Neural progenitor cell (in vitro differentiated cells): ENCODE measurements at regions not wholly inside any gene's neighbourhood (a gene's known extent, or its start where the extent isn't known, plus 50 kb on each side); places are given as distances from the start of the nearest gene placed in this dataset.

Experiments used
- DNase-seq: peaks from one replicate; pipeline ENCODE4 v3.0.0-alpha.2; 2016; ENCODE audit warnings: low spot score
- H2AFZ ChIP-seq: fragments of 200-600 bp; sonication (generic); replicated peaks from 2 replicates; pipeline ENCODE4 v1.6.1; 2016; ENCODE audit warnings: antibody characterized with exemption
- H3F3A ChIP-seq: fragments of 200-600 bp; sonication (generic); 2 replicates; pipeline ENCODE4 v1.6.1; 2016; ENCODE audit warnings: antibody characterized with exemption, low read depth
- H3K27ac ChIP-seq: fragments of 200-600 bp; sonication (generic); 2 replicates; pipeline ENCODE4 v1.5.1; 2016; ENCODE audit warnings: mild to moderate bottlenecking
- H3K27me3 ChIP-seq: fragments of 200-600 bp; sonication (generic); 2 replicates; pipeline ENCODE4 v1.6.1; 2016; ENCODE audit warnings: mild to moderate bottlenecking, moderate library complexity
- H3K36me3 ChIP-seq: fragments of 200-600 bp; sonication (generic); 2 replicates; pipeline ENCODE4 v1.5.1; 2016
- H3K4me1 ChIP-seq: fragments of 200-600 bp; sonication (generic); 2 replicates; pipeline ENCODE4 v1.6.1; 2016; ENCODE audit warnings: mixed run types
- H3K4me2 ChIP-seq: fragments of 200-600 bp; sonication (generic); 2 replicates; pipeline ENCODE4 v1.6.1; 2016
- H3K4me3 ChIP-seq: fragments of 200-600 bp; sonication (generic); 2 replicates; pipeline ENCODE4 v1.5.1; 2016
- H3K79me2 ChIP-seq: fragments of 200-600 bp; sonication (generic); 2 replicates; pipeline ENCODE4 v1.6.1; 2016; ENCODE audit warnings: low read depth
- H3K9ac ChIP-seq: fragments of 200-600 bp; sonication (generic); 2 replicates; pipeline ENCODE4 v1.6.1; 2016
- H3K9me3 ChIP-seq: fragments of 200-600 bp; sonication (generic); 2 replicates; pipeline ENCODE4 v1.5.1; 2016; ENCODE audit warnings: low read depth
- H4K20me1 ChIP-seq: fragments of 200-600 bp; sonication (generic); 2 replicates; pipeline ENCODE4 v1.6.1; 2016; ENCODE audit warnings: low read depth
- H3K27ac Mint-ChIP-seq: 3 replicates; pipeline ENCODE4 v1.8.0; 2021; ENCODE audit warnings: mixed read lengths
- H3K27me3 Mint-ChIP-seq: 2 replicates; pipeline ENCODE4 v1.8.0; 2022; ENCODE audit warnings: low read depth, mild to moderate bottlenecking, inconsistent platforms, moderate library complexity, mixed read lengths; ENCODE audit not compliant: insufficient read depth
- H3K36me3 Mint-ChIP-seq: 3 replicates; pipeline ENCODE4 v1.8.0; 2021; ENCODE audit warnings: mixed read lengths
- H3K4me1 Mint-ChIP-seq: 3 replicates; pipeline ENCODE4 v1.8.0; 2021; ENCODE audit warnings: mixed read lengths
- H3K4me3 Mint-ChIP-seq: 3 replicates; pipeline ENCODE4 v1.8.0; 2021; ENCODE audit warnings: mild to moderate bottlenecking, moderate library complexity, mixed read lengths
- H3K9me3 Mint-ChIP-seq: 3 replicates; pipeline ENCODE4 v1.8.0; 2020; ENCODE audit warnings: mixed read lengths
- EZH2 ChIP-seq: fragments of 200-600 bp; sonication (generic); IDR thresholded peaks from 2 replicates; pipeline ENCODE4 v1.6.1; 2017; ENCODE audit warnings: antibody characterized with exemption, mild to moderate bottlenecking, moderate library complexity
- EZH2phosphoT487 ChIP-seq: fragments of 200-600 bp; sonication (generic); IDR thresholded peaks from 2 replicates; pipeline ENCODE4 v1.6.1; 2017; ENCODE audit warnings: antibody characterized with exemption
- TF ChIP-seq, protein P1 (sequence below): fragments of 200-600 bp; sonication (generic); IDR thresholded peaks from 2 replicates; pipeline ENCODE4 v1.5.1; 2017; ENCODE audit warnings: antibody characterized with exemption, mild to moderate bottlenecking

DNA sequence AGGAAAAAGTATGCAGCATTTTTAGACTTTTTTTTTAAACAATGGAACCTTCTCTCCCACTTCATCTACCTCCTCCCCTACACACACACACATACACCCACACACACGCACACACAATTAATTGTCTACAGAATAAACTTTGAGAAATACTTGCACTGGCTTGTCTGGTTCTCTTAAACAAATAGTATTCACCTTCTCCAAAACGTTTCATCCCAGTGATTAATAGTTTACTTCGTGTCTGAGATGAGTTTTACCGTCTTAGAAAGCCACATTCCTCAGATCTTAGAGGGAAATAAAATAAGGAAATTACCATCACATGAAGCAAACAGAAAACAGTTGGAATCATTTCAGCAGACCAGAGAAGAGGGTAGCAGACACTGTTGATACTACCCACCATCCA lies 570.6 kb upstream of the CLINT1 start:
- H3K4me1 Mint-ChIP-seq, result no peaks in the 10 kb centered on the region
- H3K9me3 Mint-ChIP-seq, result peaks cover 2% of the 10 kb centered on the region
- Histone ChIP-seq H2AFZ (no peak overlapping the region), H3K4me2 (no peak overlapping the region), H3K9ac (no peak overlapping the region), H4K20me1 (no peaks in the 10 kb centered on the region), H3K9me3 (no peaks in the 10 kb centered on the region), H3K27me3 (no peaks in the 10 kb centered on the region), H3K27ac (no peak overlapping the region), H3K4me3 (no peak overlapping the region), H3K36me3 (no peaks in the 10 kb centered on the region), H3K79me2 (no peaks in the 10 kb centered on the region), H3F3A (no peaks in the 10 kb centered on the region), H3K4me1 (no peaks in the 10 kb centered on the region)
- H3K27me3 Mint-ChIP-seq, result peaks cover 3% of the 10 kb centered on the region
- H3K4me3 Mint-ChIP-seq, result no peak overlapping the region
- H3K27ac Mint-ChIP-seq, result no peak overlapping the region
- DNase-seq, result no peak
- TF ChIP-seq EZH2 (no peak), EZH2phosphoT487 (no peak)
- TF ChIP-seq, protein P1, sequence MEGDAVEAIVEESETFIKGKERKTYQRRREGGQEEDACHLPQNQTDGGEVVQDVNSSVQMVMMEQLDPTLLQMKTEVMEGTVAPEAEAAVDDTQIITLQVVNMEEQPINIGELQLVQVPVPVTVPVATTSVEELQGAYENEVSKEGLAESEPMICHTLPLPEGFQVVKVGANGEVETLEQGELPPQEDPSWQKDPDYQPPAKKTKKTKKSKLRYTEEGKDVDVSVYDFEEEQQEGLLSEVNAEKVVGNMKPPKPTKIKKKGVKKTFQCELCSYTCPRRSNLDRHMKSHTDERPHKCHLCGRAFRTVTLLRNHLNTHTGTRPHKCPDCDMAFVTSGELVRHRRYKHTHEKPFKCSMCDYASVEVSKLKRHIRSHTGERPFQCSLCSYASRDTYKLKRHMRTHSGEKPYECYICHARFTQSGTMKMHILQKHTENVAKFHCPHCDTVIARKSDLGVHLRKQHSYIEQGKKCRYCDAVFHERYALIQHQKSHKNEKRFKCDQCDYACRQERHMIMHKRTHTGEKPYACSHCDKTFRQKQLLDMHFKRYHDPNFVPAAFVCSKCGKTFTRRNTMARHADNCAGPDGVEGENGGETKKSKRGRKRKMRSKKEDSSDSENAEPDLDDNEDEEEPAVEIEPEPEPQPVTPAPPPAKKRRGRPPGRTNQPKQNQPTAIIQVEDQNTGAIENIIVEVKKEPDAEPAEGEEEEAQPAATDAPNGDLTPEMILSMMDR, result no peak
- no peaks in the 10 kb centered on the region for H3K36me3 Mint-ChIP-seq

DNA sequence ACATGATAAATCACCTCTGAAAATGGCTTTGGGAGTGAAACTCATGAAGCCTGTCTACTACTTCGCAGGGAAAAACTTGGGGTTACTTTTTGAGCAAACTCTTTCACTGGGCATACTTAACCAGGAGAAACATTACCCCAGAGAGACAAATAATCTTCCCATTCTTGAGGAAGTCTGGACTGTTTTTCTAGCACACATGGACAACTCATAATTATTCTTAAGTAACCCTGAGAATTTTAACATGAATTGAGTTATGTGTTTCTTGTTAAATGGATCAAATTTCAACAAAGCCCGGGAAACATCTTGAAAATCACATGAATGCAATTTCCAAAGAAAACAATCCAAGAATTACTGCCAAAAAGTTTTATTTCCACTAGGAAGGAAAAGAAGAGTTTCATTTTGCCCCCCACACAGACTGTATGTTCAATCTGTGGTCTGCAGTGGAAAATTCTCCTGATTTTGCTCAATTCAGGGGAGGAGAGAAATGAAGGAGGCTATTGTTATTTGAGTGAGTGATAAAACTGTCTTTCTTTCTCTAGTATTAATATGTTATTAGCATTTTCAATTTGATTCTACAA lies 564.8 kb upstream of the CLINT1 start:
- TF ChIP-seq EZH2phosphoT487 (no peak), EZH2 (no peak)
- TF ChIP-seq, protein P1, result no peak
- peaks cover 4% of the 10 kb centered on the region for H3K27me3 Mint-ChIP-seq

DNA sequence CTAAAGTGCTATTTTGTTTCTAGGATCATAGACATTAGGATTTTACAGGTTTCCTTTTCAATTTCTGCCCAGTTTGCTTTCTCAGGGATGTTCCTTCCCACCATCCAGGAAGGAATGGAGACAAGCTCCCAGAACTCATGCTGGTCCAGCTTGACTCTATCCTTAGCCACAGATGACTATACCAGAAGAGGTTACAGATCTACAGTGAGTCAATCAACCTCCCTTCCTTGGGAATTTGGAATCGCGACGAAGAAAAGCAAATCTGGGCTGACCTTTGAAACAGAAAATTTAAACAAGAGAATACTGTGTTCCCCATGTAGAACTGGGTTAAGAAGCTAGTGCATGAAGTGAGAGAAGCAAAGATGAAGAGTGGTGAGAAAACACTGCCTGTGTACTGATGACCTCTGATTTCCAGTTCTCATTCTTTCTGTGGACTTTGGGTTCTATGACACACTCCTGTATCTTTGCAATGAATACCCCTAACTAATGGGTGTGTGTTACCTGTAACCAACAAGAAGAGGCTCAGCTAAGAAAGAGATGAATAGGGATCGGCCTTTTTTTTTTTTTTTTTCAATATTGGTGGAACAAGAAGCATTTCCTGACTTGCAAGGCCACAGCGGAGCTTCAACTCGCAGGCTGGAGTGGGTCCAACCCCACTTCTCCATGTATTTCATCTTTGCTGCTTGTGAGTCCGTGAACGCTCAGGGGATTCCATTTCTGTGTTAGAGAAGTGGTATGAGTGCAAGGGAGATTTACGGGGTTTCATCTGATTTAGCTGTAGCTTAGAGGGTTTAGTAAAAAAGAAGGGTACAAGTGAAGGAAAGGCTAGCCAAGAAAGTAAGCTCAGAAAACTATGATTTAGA lies 563.9 kb upstream of the CLINT1 start:
- no peak for DNase-seq
- H4K20me1 ChIP-seq, result no peaks in the 10 kb centered on the region
- peaks cover 4% of the 10 kb centered on the region for H3K27me3 Mint-ChIP-seq
- no peaks in the 10 kb centered on the region for H3K4me1 Mint-ChIP-seq
- H3K36me3 ChIP-seq, result no peaks in the 10 kb centered on the region
- H3F3A ChIP-seq, result no peaks in the 10 kb centered on the region
- no peak overlapping the region for H3K4me3 Mint-ChIP-seq
- H3K4me3 ChIP-seq, result no peak overlapping the region
- no peaks in the 10 kb centered on the region for H3K4me1 ChIP-seq
- H3K79me2 ChIP-seq, result no peaks in the 10 kb centered on the region
- no peak overlapping the region for H3K9ac ChIP-seq
- H3K27ac Mint-ChIP-seq, result peak overlapping the region; percentile 3
- peaks cover 5% of the 10 kb centered on the region for H3K9me3 Mint-ChIP-seq
- H2AFZ ChIP-seq, result no peak overlapping the region
- no peaks in the 10 kb centered on the region for H3K36me3 Mint-ChIP-seq
- TF ChIP-seq EZH2 (no peak), EZH2phosphoT487 (no peak)
- TF ChIP-seq, protein P1, result no peak
- no peak overlapping the region for H3K4me2 ChIP-seq
- peaks cover 7% of the 10 kb centered on the region for H3K9me3 ChIP-seq
- H3K27ac ChIP-seq, result no peak overlapping the region
- H3K27me3 ChIP-seq, result no peaks in the 10 kb centered on the region

More for the DNA sequence above, 564.8 kb upstream of the CLINT1 start:
- Histone ChIP-seq H3K27me3 (no peaks in the 10 kb centered on the region), H3K36me3 (no peaks in the 10 kb centered on the region), H3K9me3 (peaks cover 7% of the 10 kb centered on the region), H3K4me3 (no peak overlapping the region), H3F3A (no peaks in the 10 kb centered on the region), H3K79me2 (no peaks in the 10 kb centered on the region), H3K4me2 (no peak overlapping the region), H3K27ac (no peak overlapping the region), H3K9ac (no peak overlapping the region), H2AFZ (no peak overlapping the region), H3K4me1 (no peaks in the 10 kb centered on the region), H4K20me1 (no peaks in the 10 kb centered on the region)
- Mint-ChIP-seq H3K4me1 (no peaks in the 10 kb centered on the region), H3K9me3 (peaks cover 4% of the 10 kb centered on the region), H3K4me3 (no peak overlapping the region), H3K27ac (no peak overlapping the region), H3K36me3 (no peaks in the 10 kb centered on the region)
- no peak for DNase-seq
